ENCODE measurements at regions not wholly inside any gene's neighbourhood (a gene's known extent, or its start where the extent isn't known, plus 50 kb on each side); places are given as distances from the start of the nearest gene placed in this dataset.

DNA sequence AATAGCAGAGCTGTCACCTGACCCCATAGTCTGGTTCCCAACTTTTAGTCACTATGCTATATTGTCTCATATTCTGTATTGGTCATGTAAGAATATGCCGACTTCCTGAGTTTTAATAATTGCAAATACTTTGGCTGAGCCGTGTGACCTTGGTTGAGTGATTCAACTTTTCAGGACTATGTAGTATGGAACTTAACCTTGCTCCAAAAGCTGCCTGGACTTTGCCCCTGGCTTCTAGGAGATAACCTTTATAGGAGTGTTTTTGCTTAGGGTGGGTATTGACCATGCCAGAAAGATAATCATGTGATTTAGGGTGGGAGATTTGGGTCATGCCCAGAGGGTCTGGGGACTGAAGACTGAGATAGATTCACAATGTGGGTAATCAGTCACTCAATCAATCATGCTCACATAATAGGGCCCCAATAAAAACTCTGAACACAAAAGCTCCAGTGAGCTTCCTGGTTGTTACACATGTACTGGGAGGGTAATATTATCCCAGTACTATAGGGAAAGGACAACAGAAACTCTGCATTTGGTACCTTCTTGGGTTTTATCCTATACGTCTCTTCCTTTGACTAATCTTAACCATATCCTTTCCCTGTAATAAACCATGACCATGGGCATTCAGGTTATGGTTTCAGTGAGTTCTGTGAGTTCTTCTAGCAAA, 235.6 kb downstream of the RNF152 start:
- Histone ChIP-seq H3K4me3 (ENCODE audit: control insufficient read depth in 1 of 2, extremely low read depth in 1 of 2, low read length in 1 of 2) (no peak overlapping the region), H3K27me3 (replicated peaks in 1 of 2; ENCODE audit: control insufficient read depth in 2 of 2, extremely low read depth in 1 of 2, insufficient read depth in 2 of 2, low read length in 1 of 2) (peaks cover 0 to 2% of the 10 kb centered on the region in 2 experiments), H3K4me1 (ENCODE audit: control insufficient read depth in 1 of 2, extremely low read depth in 1 of 2, insufficient read depth in 2 of 2, low read length in 2 of 2) (no peaks in the 10 kb centered on the region), H3K27ac (ENCODE audit: low read length) (no peak overlapping the region), H3K36me3 (ENCODE audit: control insufficient read depth in 2 of 2, extremely low read depth in 1 of 2, insufficient read depth in 1 of 2, low read length in 1 of 2) (no peaks in the 10 kb centered on the region), H3K9me3 (no peaks in the 10 kb centered on the region)
- no peaks in the 10 kb centered on the region for H3K36me3 Mint-ChIP-seq
- peaks cover 0 to 6% (median 5%) of the 10 kb centered on the region in 3 donors for H3K9me3 Mint-ChIP-seq
- ChIA-PET POLR2A (no interaction called here), CTCF (no interaction called here)
- ATAC-seq (replicated peaks in 1 of 4), result no peak
- no peaks in the 10 kb centered on the region for H3K4me1 Mint-ChIP-seq
- H3K27ac Mint-ChIP-seq, result no peak overlapping the region
- no peak for DNase-seq
- H3K27me3 Mint-ChIP-seq, result peaks cover 4 to 17% of the 10 kb centered on the region in 2 donors
- H3K4me3 Mint-ChIP-seq, result no peak overlapping the region
- WGBS (ENCODE audit: insufficient coverage), result 100% methylated on average over 1 of the region's 3 CpGs

DNA sequence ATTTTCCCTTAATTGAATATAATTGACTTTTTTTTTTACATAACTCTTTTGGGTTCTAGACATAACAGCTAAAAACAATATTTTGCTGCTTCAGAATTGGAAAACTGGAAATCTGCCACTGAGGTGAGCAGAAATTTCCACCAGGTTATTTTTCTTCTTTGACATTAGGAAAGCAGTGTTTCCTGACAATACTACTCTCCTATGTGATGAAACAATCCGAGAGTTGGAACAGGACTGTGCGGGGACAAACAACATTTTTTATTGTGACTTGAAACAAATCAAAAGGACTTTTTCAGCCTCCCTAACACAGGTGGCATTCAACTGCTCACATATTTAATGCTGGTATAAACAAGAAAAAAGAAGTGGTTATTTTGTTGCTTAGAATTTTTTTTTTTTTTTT, 237.2 kb downstream of the RNF152 start:
- POLR2A ChIA-PET, result no interaction called here
- peaks cover 0 to 2% (median 0%) of the 10 kb centered on the region in 3 donors for H3K9me3 Mint-ChIP-seq
- no peak overlapping the region for H3K4me3 Mint-ChIP-seq

DNA sequence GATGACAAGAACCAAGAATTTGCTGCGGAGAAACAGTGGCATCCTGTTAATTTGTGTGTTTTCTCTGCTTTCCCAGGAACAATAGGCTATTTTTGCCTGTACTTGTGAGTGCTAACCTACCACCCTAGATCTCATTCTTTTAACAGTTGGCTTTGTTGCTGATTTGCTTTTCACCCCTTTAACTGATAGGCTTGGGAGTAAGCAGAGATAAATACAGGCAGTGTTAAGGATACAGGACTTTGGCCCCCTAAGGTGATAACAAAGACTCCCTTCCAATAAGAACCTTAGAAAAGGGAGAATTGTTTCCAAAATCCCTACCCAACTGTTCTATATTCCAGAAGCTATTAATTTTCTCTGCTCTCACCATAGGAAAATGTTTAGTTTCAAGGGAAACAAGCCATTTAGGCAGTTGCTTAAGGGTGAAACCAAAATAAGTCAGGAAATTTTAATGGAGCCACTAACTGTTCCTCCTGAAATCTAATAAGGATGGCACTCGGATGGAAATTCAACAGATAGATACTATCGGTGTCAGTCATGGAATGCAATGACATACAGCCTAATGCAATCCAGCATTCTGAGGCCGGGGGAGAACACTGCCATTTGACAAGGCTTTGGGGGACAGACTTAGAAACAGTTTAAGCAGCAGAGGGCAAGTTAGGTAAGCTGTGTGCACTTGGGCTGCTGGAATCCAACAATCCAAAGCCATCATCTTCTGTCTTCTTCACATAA, 238.8 kb downstream of the RNF152 start:
- Mint-ChIP-seq H3K4me3 (no peak overlapping the region), H3K27me3 (peaks cover 5 to 6% of the 10 kb centered on the region in 2 donors), H3K27ac (no peak overlapping the region), H3K4me1 (no peaks in the 10 kb centered on the region), H3K36me3 (no peaks in the 10 kb centered on the region), H3K9me3 (peaks cover 0 to 2% (median 0%) of the 10 kb centered on the region in 3 donors)
- no peak overlapping the region for H3K27ac ChIP-seq (ENCODE audit: low read length)
- no peak for ATAC-seq (replicated peaks in 1 of 4)
- ChIA-PET CTCF (no interaction called here), POLR2A (no interaction called here)
- H3K27me3 ChIP-seq (replicated peaks in 1 of 2; ENCODE audit: control insufficient read depth in 2 of 2, extremely low read depth in 1 of 2, insufficient read depth in 2 of 2, low read length in 1 of 2), result no peaks in the 10 kb centered on the region
- DNase-seq, result no peak
- H3K9me3 ChIP-seq, result no peaks in the 10 kb centered on the region
- no peaks in the 10 kb centered on the region for H3K36me3 ChIP-seq (ENCODE audit: control insufficient read depth in 2 of 2, extremely low read depth in 1 of 2, insufficient read depth in 1 of 2, low read length in 1 of 2)
- H3K4me3 ChIP-seq (ENCODE audit: control insufficient read depth in 1 of 2, extremely low read depth in 1 of 2, low read length in 1 of 2), result no peak overlapping the region
- no peaks in the 10 kb centered on the region for H3K4me1 ChIP-seq (ENCODE audit: control insufficient read depth in 1 of 2, extremely low read depth in 1 of 2, insufficient read depth in 2 of 2, low read length in 2 of 2)
- WGBS (ENCODE audit: insufficient coverage), result 100% methylated on average over 2 of the region's 4 CpGs

More for the DNA sequence above, 237.2 kb downstream of the RNF152 start:
- Histone ChIP-seq H3K4me1 (ENCODE audit: control insufficient read depth in 1 of 2, extremely low read depth in 1 of 2, insufficient read depth in 2 of 2, low read length in 2 of 2) (no peaks in the 10 kb centered on the region), H3K27ac (ENCODE audit: low read length) (no peak overlapping the region), H3K36me3 (ENCODE audit: control insufficient read depth in 2 of 2, extremely low read depth in 1 of 2, insufficient read depth in 1 of 2, low read length in 1 of 2) (no peaks in the 10 kb centered on the region), H3K27me3 (replicated peaks in 1 of 2; ENCODE audit: control insufficient read depth in 2 of 2, extremely low read depth in 1 of 2, insufficient read depth in 2 of 2, low read length in 1 of 2) (peaks cover 0 to 2% of the 10 kb centered on the region in 2 experiments), H3K4me3 (ENCODE audit: control insufficient read depth in 1 of 2, extremely low read depth in 1 of 2, low read length in 1 of 2) (no peak overlapping the region), H3K9me3 (no peaks in the 10 kb centered on the region)
- no peak overlapping the region for H3K27ac Mint-ChIP-seq
- DNase-seq (no peak), ATAC-seq (replicated peaks in 1 of 4) (no peak)
- H3K27me3 Mint-ChIP-seq, result peaks cover 2 to 7% of the 10 kb centered on the region in 2 donors
- no peaks in the 10 kb centered on the region for H3K4me1 Mint-ChIP-seq
- CTCF ChIA-PET, result no interaction called here
- no CpG with 5 or more reads among the region's 2 CpGs for WGBS (ENCODE audit: insufficient coverage)
- H3K36me3 Mint-ChIP-seq, result no peaks in the 10 kb centered on the region

DNA sequence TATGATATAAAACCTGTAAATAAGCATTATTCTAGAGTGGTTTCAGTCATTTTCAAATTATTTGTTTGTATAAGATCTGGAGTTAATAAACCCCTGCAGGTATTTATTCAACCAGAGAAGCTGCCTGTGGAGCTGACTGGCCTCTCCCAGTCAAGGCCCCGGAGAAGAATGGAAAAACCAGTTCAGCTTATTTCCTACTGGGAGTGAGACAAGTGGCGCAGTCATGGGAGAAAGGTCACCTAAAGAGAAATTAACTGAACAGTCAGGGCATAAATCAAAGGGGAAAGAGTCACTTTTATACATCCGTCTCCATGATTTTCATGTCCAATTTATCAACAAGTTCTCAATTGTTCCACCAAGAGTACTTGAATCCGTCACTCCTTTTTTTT, 240.9 kb downstream of the RNF152 start:
- 88% methylated on average over 3 of the region's 4 CpGs for WGBS (ENCODE audit: insufficient coverage)
- no peak overlapping the region for H3K27ac ChIP-seq (ENCODE audit: low read length)
- no peaks in the 10 kb centered on the region for H3K4me1 Mint-ChIP-seq
- H3K36me3 ChIP-seq (ENCODE audit: control insufficient read depth in 2 of 2, extremely low read depth in 1 of 2, insufficient read depth in 1 of 2, low read length in 1 of 2), result no peaks in the 10 kb centered on the region
- no peaks in the 10 kb centered on the region for H3K4me1 ChIP-seq (ENCODE audit: control insufficient read depth in 1 of 2, extremely low read depth in 1 of 2, insufficient read depth in 2 of 2, low read length in 2 of 2)
- H3K4me3 Mint-ChIP-seq, result no peak overlapping the region
- H3K36me3 Mint-ChIP-seq, result no peaks in the 10 kb centered on the region
- H3K9me3 ChIP-seq, result no peaks in the 10 kb centered on the region
- H3K27me3 ChIP-seq (replicated peaks in 1 of 2; ENCODE audit: control insufficient read depth in 2 of 2, extremely low read depth in 1 of 2, insufficient read depth in 2 of 2, low read length in 1 of 2), result no peaks in the 10 kb centered on the region
- no peak overlapping the region for H3K27ac Mint-ChIP-seq
- ChIA-PET POLR2A (no interaction called here), CTCF (no interaction called here)
- H3K27me3 Mint-ChIP-seq, result peaks cover 3 to 4% of the 10 kb centered on the region in 2 donors
- DNase-seq, result no peak
- ATAC-seq (replicated peaks in 1 of 4), result no peak
- H3K4me3 ChIP-seq (ENCODE audit: control insufficient read depth in 1 of 2, extremely low read depth in 1 of 2, low read length in 1 of 2), result no peak overlapping the region
- H3K9me3 Mint-ChIP-seq, result no peaks in the 10 kb centered on the region

DNA sequence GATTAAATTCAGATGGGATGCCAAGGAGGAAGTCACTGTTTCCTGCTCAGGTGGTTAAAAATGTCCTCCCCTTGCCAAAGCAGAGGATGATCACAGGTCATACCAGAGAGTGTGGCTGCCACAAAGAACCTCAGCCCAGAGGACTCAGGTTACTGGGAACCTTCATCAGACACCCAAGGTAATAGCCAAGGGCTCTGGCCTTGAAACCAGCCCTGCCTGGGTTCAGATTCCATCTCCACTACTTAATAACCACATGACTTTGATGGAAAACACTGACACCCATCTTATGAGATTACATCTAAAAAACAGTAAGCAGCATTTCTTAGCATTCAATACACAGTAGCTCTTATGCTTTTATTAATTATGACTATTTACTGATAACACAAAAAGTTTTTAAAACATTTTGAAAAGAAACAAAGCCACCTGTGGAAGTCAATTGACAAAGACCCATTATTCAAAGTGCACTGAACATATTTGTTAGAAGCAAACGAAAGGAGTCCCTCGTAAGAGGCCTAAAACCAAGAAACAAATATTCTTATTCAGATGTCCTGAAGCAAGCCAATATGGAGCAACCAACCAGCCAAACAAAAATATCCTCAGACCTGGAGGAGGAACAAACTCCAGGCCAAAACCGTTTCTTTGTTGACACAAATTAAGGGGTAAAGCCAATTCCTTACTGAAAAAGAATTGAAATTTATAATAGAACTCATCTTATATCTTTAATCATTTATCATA, 241.5 kb downstream of the RNF152 start:
- no peak overlapping the region for H3K4me3 Mint-ChIP-seq
- DNase-seq (no peak), ATAC-seq (replicated peaks in 1 of 4) (no peak)
- H3K27me3 Mint-ChIP-seq, result peaks cover 3 to 4% of the 10 kb centered on the region in 2 donors
- no peaks in the 10 kb centered on the region for H3K9me3 Mint-ChIP-seq
- no peaks in the 10 kb centered on the region for H3K4me1 ChIP-seq (ENCODE audit: control insufficient read depth in 1 of 2, extremely low read depth in 1 of 2, insufficient read depth in 2 of 2, low read length in 2 of 2)
- ChIA-PET POLR2A (no interaction called here), CTCF (no interaction called here)
- no peaks in the 10 kb centered on the region for H3K4me1 Mint-ChIP-seq
- no peaks in the 10 kb centered on the region for H3K9me3 ChIP-seq
- H3K36me3 ChIP-seq (ENCODE audit: control insufficient read depth in 2 of 2, extremely low read depth in 1 of 2, insufficient read depth in 1 of 2, low read length in 1 of 2), result no peaks in the 10 kb centered on the region
- no peak overlapping the region for H3K4me3 ChIP-seq (ENCODE audit: control insufficient read depth in 1 of 2, extremely low read depth in 1 of 2, low read length in 1 of 2)
- H3K36me3 Mint-ChIP-seq, result no peaks in the 10 kb centered on the region
- no peak overlapping the region for H3K27ac ChIP-seq (ENCODE audit: low read length)
- WGBS (ENCODE audit: insufficient coverage), result no CpG with 5 or more reads among the region's 3 CpGs
- no peaks in the 10 kb centered on the region for H3K27me3 ChIP-seq (replicated peaks in 1 of 2; ENCODE audit: control insufficient read depth in 2 of 2, extremely low read depth in 1 of 2, insufficient read depth in 2 of 2, low read length in 1 of 2)
- no peak overlapping the region for H3K27ac Mint-ChIP-seq

DNA sequence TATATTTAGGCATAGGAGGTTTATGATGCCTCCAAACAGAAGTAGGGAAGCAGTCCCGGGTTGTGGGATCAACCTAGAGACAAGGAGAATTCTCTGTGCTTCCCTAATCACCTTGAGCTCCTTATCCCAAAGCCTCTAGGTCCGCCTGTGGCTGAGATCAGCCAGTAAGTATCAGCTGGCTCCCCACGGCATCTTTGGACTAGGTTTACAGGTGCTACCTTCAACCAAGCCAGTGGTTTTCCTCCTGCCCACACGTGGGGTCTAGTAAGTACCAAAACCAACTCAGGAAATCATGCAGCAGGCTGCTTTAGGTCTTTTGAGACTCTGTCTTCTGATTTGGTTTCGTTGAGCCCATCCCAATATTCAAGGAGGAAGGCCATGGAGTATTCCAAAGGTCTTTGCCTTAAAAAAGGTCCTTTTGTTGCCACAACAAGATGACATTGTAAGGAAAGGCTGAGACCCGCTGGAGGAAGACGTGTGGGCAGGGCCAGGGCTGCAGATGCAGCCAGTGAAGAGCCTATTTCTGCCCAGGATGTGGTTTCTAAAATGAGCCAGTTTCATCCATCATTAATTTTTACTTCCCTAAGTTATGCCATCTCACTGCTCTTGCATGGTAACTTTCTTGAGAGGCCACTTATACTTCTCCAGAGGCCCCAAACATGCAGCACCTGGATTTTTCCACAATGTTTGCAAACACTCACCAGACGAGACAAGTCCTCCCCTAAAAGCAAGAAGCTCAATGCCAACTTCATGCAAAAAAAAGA, 248.7 kb downstream of the RNF152 start:
- no peaks in the 10 kb centered on the region for H3K36me3 ChIP-seq (ENCODE audit: control insufficient read depth in 2 of 2, extremely low read depth in 1 of 2, insufficient read depth in 1 of 2, low read length in 1 of 2)
- no peak overlapping the region for H3K4me3 ChIP-seq (ENCODE audit: control insufficient read depth in 1 of 2, extremely low read depth in 1 of 2, low read length in 1 of 2)
- Mint-ChIP-seq H3K4me3 (no peak overlapping the region), H3K27ac (no peak overlapping the region), H3K27me3 (peaks cover under 1% of the 10 kb centered on the region in 2 donors), H3K9me3 (no peaks in the 10 kb centered on the region), H3K4me1 (peaks cover 0 to 8% (median 2%) of the 10 kb centered on the region in 3 donors), H3K36me3 (no peaks in the 10 kb centered on the region)
- H3K9me3 ChIP-seq, result no peaks in the 10 kb centered on the region
- ATAC-seq (replicated peaks in 1 of 4) (no peak), DNase-seq (no peak)
- peaks cover 0 to 2% of the 10 kb centered on the region in 2 experiments for H3K27me3 ChIP-seq (replicated peaks in 1 of 2; ENCODE audit: control insufficient read depth in 2 of 2, extremely low read depth in 1 of 2, insufficient read depth in 2 of 2, low read length in 1 of 2)
- H3K27ac ChIP-seq (ENCODE audit: low read length), result no peak overlapping the region
- H3K4me1 ChIP-seq (ENCODE audit: control insufficient read depth in 1 of 2, extremely low read depth in 1 of 2, insufficient read depth in 2 of 2, low read length in 2 of 2), result peaks cover 0 to 2% of the 10 kb centered on the region in 2 experiments
- ChIA-PET POLR2A (interaction anchor here in 1 of 2 donors (1.0 kb wide), 1 partner anchor 430 kb away, joined by 3 read pairs; no protein-coding TSS in a partner anchor), CTCF (no interaction called here)
- 15% methylated on average over 6 of the region's 8 CpGs for WGBS (ENCODE audit: insufficient coverage)
